Erythroblast (primary cell): ENCODE measurements at regions not wholly inside any gene's neighbourhood (a gene's known extent, or its start where the extent isn't known, plus 50 kb on each side); places are given as distances from the start of the nearest gene placed in this dataset.
"Not testable (repeated sequence)": the region's sequence is repeated elsewhere in the genome, so short reads cannot be mapped to it uniquely, and the experiment has no call there.

Source experiments
- GATA1 ChIP-seq: IDR thresholded peaks from 2 replicates; pipeline ENCODE4 v1.6.1; 2011; ENCODE audit warnings: low read depth, mild to moderate bottlenecking, control low read depth, low read length, moderate library complexity
- POLR2A ChIP-seq: IDR thresholded peaks from 2 replicates; pipeline ENCODE4 v1.6.1; 2011; ENCODE audit warnings: mild to moderate bottlenecking, low read length

GRCh38 chr20:29309481-29309880 is 1948.0 kb upstream of the DEFB115 start:
- TF ChIP-seq POLR2A, GATA1: not testable (repeated sequence)
